ENCODE measurements at regions not wholly inside any gene's neighbourhood (a gene's known extent, or its start where the extent isn't known, plus 50 kb on each side); places are given as distances from the start of the nearest gene placed in this dataset.

GRCh38 chr1:198387587-198387986 lies 152.9 kb downstream of the ATP6V1G3 start (continued):
- TF ChIP-seq JUND (IDR thresholded peaks at IDR 0.05; ENCODE audit: borderline replicate concordance, low read depth, low read length) (no peak), JUND (tag; IDR thresholded peaks at IDR 0.05; ENCODE audit: borderline replicate concordance, low read depth, low read length) (no peak), SMARCE1 (IDR thresholded peaks at IDR 0.05) (no peak), HNRNPK (IDR thresholded peaks at IDR 0.05; ENCODE audit: low read depth, low read length, poor library complexity, severe bottlenecking) (no peak), PURB (CRISPR knock-in tag; IDR thresholded peaks at IDR 0.05; ENCODE audit: low read depth) (no peak), DACH1 (IDR thresholded peaks at IDR 0.05; ENCODE audit: partially characterized antibody) (no peak), CBX1 (IDR thresholded peaks at IDR 0.05; ENCODE audit: low read depth) (no peak), ZNF717 (CRISPR knock-in tag; IDR thresholded peaks at IDR 0.05) (no peak), MGA (IDR thresholded peaks at IDR 0.05) (no peak)
